GM12873 (cell line): ENCODE measurements at regions not wholly inside any gene's neighbourhood (a gene's known extent, or its start where the extent isn't known, plus 50 kb on each side); places are given as distances from the start of the nearest gene placed in this dataset.

Source experiments
- TF ChIP-seq, protein P1 (sequence below): IDR thresholded peaks from 2 replicates; pipeline ENCODE4 v1.5.1; 2012; ENCODE audit warnings: low read depth, mild to moderate bottlenecking, moderate library complexity, low read length, control low read depth; ENCODE audit not compliant: insufficient read depth; ENCODE audit errors: missing control alignments

DNA sequence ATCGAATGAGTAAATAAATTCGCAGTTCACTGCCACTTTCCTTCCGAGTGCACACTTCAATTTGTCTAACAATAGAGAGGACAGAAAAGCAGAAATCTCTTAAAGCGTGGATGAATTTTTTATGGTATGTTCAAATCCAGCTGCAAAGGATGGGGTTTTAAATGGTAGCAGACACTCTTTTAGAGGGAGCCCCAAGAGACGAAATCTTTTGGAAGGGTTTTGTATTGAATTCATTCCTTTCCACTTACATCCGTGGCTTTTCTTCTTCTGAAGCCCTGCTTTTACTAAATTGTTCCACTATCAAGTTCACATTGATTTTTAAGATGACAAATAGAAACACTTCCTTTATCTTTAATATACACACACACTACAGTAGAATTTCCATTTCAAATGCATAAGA, 680.7 kb downstream of the NR4A2 start:
- TF ChIP-seq, protein P1, sequence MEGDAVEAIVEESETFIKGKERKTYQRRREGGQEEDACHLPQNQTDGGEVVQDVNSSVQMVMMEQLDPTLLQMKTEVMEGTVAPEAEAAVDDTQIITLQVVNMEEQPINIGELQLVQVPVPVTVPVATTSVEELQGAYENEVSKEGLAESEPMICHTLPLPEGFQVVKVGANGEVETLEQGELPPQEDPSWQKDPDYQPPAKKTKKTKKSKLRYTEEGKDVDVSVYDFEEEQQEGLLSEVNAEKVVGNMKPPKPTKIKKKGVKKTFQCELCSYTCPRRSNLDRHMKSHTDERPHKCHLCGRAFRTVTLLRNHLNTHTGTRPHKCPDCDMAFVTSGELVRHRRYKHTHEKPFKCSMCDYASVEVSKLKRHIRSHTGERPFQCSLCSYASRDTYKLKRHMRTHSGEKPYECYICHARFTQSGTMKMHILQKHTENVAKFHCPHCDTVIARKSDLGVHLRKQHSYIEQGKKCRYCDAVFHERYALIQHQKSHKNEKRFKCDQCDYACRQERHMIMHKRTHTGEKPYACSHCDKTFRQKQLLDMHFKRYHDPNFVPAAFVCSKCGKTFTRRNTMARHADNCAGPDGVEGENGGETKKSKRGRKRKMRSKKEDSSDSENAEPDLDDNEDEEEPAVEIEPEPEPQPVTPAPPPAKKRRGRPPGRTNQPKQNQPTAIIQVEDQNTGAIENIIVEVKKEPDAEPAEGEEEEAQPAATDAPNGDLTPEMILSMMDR: no peak

DNA sequence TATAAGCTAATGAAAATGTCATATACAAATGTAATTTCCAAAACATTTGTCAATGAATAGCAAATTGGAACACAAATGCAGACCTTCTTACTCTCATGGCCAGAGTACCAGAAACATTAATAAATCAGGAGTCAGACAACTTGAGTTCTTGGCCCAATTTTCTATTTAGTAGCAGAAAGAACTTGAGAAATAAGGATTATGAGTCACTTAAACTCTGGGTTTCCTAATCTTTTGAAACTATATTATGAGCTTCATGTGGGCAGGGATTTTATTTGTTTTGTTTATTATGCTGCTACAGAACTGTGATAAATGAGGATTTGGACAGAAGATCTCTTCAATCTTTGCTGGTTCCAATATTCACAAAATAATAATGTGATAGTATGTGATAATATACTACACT, 686.7 kb downstream of the NR4A2 start:
- TF ChIP-seq, protein P1: no peak

DNA sequence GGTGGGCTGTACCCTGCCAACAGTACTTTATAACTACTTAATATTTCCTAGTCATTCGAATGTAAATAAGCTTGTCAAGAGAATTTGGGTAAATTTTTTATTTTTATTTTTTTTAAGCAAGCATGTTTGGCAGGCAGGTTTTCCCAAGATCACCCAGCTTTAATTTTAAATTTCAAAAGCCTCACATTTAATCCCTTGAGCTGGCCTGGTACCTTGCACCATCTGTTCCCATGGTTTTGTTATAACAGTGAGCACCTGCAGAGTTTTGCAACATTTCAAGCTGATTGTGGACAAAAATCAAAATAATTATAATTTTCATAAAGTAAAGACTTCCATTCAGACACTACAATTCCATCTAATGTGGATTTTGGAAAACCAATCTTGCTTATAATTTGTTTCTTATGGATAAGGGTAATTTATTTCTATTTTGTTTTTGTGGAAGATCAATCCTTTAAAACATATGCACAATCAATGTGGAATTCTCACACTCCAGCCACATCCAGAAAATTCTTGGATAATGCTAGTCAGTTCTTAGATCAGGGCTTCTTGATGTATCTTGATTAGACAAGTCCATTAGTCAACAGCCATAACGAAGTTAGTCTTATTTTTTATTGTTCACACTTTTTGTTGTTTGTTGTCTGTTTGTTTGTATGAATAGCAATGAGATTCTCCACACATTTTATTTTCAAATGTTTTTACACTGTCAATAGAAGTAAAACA, 689.3 kb downstream of the NR4A2 start:
- TF ChIP-seq, protein P1: no peak

DNA sequence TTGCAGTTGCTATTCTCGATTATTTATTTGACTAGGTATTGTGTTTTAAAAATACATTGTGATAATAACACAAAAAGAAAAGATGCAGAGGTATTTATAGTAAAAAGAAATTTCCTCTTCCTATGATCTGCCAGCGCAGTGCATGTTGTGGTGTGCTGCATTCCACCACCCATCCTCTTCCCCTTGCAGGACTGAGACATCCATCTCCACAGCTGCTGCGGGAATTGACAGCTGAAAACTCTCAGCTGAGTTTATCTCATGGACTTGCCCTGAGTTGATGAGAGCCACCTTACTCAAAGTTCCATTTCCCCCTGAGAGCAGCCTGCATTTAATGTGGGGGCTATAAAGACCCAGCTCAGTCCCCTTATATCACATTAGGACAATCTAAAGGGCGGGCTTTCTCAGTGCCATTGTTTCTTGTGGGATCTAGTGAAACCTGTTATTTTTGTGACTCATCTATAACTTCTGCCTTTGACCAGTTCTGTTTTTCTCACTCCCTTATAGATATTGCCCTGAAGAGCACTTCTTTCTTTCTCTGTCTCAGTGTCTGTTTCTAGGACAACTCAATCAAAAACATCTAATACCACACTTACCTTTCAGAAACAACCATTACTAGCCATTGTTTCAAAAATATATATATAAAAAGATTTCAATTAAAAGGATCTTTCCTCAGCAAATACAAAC, 698.5 kb downstream of the NR4A2 start:
- TF ChIP-seq, protein P1: no peak

DNA sequence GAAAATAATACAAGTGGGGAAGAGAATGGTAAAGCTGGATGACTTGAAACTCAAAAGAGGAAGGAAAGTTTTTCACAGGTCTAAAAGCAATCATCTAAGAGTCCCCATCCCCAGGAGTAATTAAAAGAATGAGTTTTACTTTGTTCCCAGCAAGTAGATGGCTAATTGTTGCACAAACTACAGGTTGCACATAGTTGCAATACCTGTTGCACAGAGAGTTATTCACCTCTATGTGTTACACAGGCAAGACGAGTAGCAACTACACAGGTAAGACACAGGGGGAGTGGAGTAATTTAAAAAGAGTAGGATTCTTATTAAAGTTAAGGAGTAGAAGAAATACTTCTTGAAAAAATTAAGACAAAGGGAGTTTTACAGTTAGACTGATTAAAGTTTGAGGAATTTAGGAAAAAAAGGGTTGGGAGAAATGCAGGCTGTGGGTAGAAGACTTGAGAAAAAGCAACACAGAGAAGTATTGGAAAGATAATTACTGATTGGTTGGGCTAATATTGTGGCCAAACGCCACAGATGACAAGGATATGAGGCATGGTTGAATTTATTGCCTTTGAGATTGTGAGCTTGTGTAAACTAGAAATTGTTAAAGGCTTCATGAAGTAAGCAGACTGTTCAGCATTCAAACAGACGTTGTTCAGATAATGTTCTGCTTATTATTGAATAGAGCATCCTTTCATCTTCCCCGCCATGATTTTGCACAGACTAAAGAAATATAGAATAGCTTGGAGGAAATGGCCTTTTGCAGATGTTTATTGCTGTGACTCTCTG, 699.3 kb downstream of the NR4A2 start:
- TF ChIP-seq, protein P1: no peak

DNA sequence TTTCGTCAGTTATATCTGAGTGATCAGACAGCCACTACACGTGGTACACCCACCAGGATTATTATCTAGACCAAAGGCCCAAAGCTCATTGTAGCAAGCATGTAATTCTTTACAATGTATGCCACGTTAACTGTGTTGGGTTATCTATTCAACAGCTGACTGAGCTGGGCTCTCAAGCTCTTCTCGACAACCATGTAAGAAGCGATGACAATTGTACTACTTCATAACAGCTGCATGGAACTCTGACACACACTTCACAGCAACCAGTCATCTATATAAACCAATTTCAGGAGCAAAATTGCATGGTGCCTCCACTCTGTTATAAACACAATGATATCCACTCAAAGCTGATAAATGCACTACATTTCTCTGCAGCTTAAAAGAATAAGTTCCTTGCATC, 701.8 kb downstream of the NR4A2 start:
- TF ChIP-seq, protein P1: no peak

DNA sequence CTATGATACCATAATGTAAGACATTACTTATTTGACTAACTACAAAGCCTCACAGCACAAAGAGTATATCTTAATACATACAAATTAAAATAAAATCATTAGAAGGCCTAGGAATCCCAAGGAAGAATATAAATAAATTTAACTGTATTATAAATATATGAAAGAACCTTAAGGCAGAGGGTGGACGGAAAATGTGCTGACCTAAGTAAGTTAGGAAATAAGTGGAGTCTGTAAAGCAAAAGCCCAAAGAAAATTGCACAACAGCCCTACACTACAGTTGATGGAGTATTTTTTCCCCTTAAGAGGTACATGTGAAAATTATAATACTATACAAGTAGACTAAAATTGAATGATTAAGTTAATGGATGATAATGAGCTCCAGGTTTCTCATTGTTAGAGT, 710.1 kb downstream of the NR4A2 start:
- TF ChIP-seq, protein P1: no peak
